Peyer's patch (tissue), 4 donors: ENCODE measurements at regions not wholly inside any gene's neighbourhood (a gene's known extent, or its start where the extent isn't known, plus 50 kb on each side); places are given as distances from the start of the nearest gene placed in this dataset.

Experiments
- CTCF ChIP-seq, 6 experiments: fragments of 450-650 bp in 4 of 6; fragments of 200-600 bp in 2 of 6; sonication (generic) in 1 of 6; IDR thresholded peaks; one replicate each; pipeline ENCODE4 v1.5.1; 2017 to 2019; ENCODE audit warnings: antibody characterized with exemption in 6 of 6, mild to moderate bottlenecking in 3 of 6, moderate library complexity in 1 of 6
- POLR2A ChIP-seq, 2 donors: fragments of 450-650 bp; IDR thresholded peaks; one replicate each; pipeline ENCODE4 v1.5.1; 2017; ENCODE audit warnings: antibody characterized with exemption in 2 of 2, mild to moderate bottlenecking in 2 of 2, moderate library complexity in 2 of 2

GRCh38 chr3:174536319-174536718 is 322.8 kb upstream of the NAALADL2 start:
- TF ChIP-seq CTCF (IDR thresholded peaks at IDR 0.05) (no peak), POLR2A (IDR thresholded peaks at IDR 0.05) (no peak)
